ENCODE measurements at regions not wholly inside any gene's neighbourhood (a gene's known extent, or its start where the extent isn't known, plus 50 kb on each side); places are given as distances from the start of the nearest gene placed in this dataset.

DNA sequence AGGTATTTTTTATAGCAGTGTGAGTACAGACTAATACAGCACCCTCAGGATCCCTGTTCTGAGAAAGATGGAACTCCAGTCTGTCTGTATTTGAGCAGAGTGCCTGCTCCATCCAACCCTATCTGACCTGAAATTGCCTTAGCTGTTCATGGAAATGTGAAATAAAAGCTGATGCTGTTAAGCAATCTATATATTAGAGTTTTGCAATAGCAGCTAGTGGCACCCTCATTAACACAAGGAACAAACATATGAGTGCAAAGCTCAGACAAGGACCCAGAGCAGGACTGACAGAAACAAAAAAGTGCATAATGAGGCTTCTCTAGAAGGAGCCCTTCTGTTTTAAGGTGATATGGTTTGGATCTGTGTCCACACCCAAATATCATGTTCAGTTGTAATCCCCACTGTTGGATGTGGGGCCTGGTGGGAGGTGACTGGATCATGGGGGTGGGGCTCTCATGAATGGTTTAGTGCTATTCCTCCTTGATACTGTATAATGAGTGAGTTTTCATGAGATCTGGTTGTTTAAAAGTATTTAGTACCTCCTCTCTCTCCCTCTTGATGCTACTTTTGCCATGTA is 272.9 kb upstream of the KLF3 start:
- no peaks in the 10 kb centered on the region for H3K27me3 ChIP-seq
- TF ChIP-seq, protein P1, sequence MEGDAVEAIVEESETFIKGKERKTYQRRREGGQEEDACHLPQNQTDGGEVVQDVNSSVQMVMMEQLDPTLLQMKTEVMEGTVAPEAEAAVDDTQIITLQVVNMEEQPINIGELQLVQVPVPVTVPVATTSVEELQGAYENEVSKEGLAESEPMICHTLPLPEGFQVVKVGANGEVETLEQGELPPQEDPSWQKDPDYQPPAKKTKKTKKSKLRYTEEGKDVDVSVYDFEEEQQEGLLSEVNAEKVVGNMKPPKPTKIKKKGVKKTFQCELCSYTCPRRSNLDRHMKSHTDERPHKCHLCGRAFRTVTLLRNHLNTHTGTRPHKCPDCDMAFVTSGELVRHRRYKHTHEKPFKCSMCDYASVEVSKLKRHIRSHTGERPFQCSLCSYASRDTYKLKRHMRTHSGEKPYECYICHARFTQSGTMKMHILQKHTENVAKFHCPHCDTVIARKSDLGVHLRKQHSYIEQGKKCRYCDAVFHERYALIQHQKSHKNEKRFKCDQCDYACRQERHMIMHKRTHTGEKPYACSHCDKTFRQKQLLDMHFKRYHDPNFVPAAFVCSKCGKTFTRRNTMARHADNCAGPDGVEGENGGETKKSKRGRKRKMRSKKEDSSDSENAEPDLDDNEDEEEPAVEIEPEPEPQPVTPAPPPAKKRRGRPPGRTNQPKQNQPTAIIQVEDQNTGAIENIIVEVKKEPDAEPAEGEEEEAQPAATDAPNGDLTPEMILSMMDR (IDR thresholded peaks at IDR 0.05), result no peak
- no peak overlapping the region for H3K4me3 ChIP-seq
- H3K27ac ChIP-seq, result no peak overlapping the region
- no peak for DNase-seq (ENCODE audit: low spot score in 2 of 2)
- peaks cover 0 to 3% of the 10 kb centered on the region in 2 donors for H3K9me3 ChIP-seq
- H3K36me3 ChIP-seq, result no peaks in the 10 kb centered on the region
- intact Hi-C loops (cut with DNase I), result no loop called here
- H3K4me1 ChIP-seq, result peaks cover 9 to 13% of the 10 kb centered on the region in 2 donors

DNA sequence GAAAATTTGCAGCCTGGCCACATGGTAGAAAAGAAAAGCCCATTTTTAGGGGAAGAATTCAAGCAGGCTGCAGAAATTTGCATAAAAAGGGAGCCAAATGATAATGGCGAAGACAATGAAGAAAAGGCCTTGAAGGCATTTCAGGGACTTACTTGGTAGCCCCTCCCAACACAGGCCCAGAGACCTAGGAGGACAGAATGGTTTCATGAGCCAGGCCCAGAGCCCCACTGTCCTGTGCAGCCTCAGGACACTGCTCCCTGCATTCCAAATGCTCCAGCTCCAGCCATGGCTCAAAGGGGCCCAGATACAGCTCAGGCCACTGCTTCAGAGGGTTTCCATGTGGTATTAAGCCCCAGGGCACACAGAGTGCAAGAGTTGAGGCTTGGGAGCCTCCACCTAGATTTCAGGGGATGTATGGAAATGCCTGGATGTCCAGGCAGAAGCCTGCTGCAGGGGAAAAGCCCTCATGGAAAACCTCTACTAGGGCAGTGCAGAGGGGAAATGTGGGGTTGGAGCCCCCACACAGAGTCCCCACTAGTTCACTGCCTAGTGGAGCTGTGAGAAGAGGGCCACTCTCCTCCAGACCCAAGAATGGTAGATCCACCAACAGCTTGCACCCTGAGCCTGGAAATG is 271.7 kb upstream of the KLF3 start:
- TF ChIP-seq, protein P1 (IDR thresholded peaks at IDR 0.05), result no peak
- intact Hi-C loops (cut with DNase I), result no loop called here
- no peak for DNase-seq (ENCODE audit: low spot score in 2 of 2)
- Histone ChIP-seq H3K4me1 (peaks cover 0 to 7% of the 10 kb centered on the region in 2 donors), H3K27ac (no peak overlapping the region), H3K27me3 (no peaks in the 10 kb centered on the region), H3K9me3 (peaks cover 0 to 3% of the 10 kb centered on the region in 2 donors), H3K36me3 (no peaks in the 10 kb centered on the region), H3K4me3 (no peak overlapping the region)

DNA sequence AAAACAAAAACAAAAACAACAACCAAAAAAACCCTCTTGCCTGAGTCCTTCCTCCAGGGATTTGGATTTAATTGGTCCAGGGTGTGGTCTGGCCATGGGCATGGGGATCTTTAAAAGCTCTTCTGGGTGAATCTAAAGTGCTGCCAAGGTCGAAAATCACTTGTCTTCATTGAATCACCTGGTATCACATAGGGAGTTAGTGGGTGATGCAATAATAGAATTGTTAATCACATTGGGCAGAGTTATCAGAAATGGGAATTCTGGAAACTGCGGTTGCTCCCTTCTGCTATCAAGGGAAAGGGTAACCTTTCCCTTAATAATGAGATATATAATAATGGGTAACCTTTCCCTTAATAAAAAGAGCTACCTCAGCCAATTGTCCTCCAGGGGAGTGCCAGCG is 267.9 kb upstream of the KLF3 start:
- H3K4me3 ChIP-seq, result no peak overlapping the region
- peaks cover 0 to 3% of the 10 kb centered on the region in 2 donors for H3K9me3 ChIP-seq
- intact Hi-C loops (cut with DNase I), result no loop called here
- no peak for DNase-seq (ENCODE audit: low spot score in 2 of 2)
- no peaks in the 10 kb centered on the region for H3K36me3 ChIP-seq
- H3K27ac ChIP-seq, result no peak overlapping the region
- TF ChIP-seq, protein P1 (IDR thresholded peaks at IDR 0.05), result no peak
- H3K4me1 ChIP-seq, result peaks cover 0 to 3% of the 10 kb centered on the region in 2 donors
- no peaks in the 10 kb centered on the region for H3K27me3 ChIP-seq

DNA sequence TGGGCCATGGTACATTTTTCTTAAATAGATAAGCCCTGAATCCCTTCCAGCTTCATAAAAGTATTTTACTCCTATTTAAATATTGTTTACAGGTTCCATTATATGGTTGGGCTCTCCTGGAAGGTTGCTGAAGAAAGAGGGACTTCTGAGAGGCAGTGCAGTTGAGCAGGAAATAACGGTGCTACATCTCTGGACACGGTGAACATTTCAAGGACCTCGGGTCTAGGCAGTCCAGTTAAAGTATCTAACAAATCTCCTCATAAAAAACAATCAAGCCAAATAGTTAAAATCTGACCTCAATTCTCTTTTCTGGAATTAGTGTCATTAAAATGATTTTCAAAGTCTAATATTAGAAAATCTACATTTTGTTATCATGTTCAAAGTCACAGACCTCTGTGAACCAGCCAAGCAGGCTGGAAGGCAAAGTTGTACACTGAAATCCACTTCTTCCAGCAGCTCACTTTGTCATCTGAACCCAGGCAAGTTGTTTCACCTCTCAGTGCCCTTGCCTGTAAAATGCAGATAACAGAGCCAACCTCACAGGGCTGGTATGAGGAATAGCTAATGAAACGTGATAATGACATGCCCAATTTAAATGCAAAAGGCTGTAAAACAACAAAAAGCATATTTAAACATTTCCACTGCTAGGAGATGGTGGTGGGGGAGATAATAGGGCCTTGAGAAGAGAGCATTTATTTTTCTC is 267.0 kb upstream of the KLF3 start:
- TF ChIP-seq, protein P1 (IDR thresholded peaks at IDR 0.05), result no peak
- Histone ChIP-seq H3K36me3 (no peaks in the 10 kb centered on the region), H3K9me3 (peaks cover 0 to 3% of the 10 kb centered on the region in 2 donors), H3K27me3 (no peaks in the 10 kb centered on the region), H3K4me1 (peaks cover 0 to 3% of the 10 kb centered on the region in 2 donors), H3K27ac (no peak overlapping the region), H3K4me3 (no peak overlapping the region)
- intact Hi-C loops (cut with DNase I), result no loop called here
- DNase-seq (ENCODE audit: low spot score in 2 of 2), result no peak

DNA sequence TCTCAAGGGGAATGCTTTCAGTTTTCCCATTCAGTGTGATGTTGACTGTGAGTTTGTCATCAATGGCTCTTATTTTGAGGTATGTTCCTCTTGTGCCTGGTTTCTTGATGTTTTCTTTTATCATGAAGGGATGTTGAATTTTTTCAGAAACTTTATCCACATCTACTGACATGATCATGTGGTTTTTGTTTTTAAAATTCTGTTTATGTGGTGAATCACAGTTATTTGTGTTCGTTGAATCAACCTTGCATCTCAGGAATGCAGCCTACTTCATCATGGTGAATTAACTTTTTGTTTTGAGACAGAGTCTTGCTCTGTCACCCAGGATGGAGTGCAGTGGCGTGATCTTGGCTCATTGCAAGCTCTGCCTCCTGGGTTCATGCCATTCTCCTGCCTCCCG is 263.1 kb upstream of the KLF3 start:
- TF ChIP-seq, protein P1 (IDR thresholded peaks at IDR 0.05), result no peak
- Histone ChIP-seq H3K9me3 (no peaks in the 10 kb centered on the region), H3K36me3 (no peaks in the 10 kb centered on the region), H3K27me3 (no peaks in the 10 kb centered on the region), H3K4me1 (peaks cover 0 to 3% of the 10 kb centered on the region in 2 donors), H3K4me3 (no peak overlapping the region), H3K27ac (no peak overlapping the region)
- intact Hi-C loops (cut with DNase I), result no loop called here
- no peak for DNase-seq (ENCODE audit: low spot score in 2 of 2)

Data from ascending aorta (tissue), 2 donors.